Aorta (tissue), 5 donors: ENCODE measurements at regions not wholly inside any gene's neighbourhood (a gene's known extent, or its start where the extent isn't known, plus 50 kb on each side); places are given as distances from the start of the nearest gene placed in this dataset.

ENCODE experiments used
- ATAC-seq: fragments of 200-7000 bp; cut with Tn5 transposase; one replicate; pipeline ENCODE4 v1.9.1; 2022; ENCODE audit warnings: moderate library complexity; ENCODE audit not compliant: low FRiP score
- DNase-seq, 2 donors: peaks; one replicate each; pipeline ENCODE4 v3.0.0-alpha.2; 2020
- H3K27ac ChIP-seq, 2 donors: one replicate each; pipeline ENCODE4 v1.5.1; 2013; ENCODE audit warnings: low read length in 2 of 2, mild to moderate bottlenecking in 2 of 2, moderate library complexity in 2 of 2, control low read depth in 1 of 2, inconsistent platforms in 1 of 2, low read depth in 1 of 2
- H3K27me3 ChIP-seq, 2 donors: one replicate each; pipeline ENCODE4 v1.6.1; 2013; ENCODE audit warnings: control low read depth in 1 of 2, low read length in 1 of 2, mild to moderate bottlenecking in 1 of 2, moderate library complexity in 1 of 2; ENCODE audit not compliant: insufficient read depth in 2 of 2, control insufficient read depth in 1 of 2
- H3K36me3 ChIP-seq, 2 donors: one replicate each; pipeline ENCODE4 v1.6.1; 2013; ENCODE audit warnings: control low read depth in 1 of 2, low read length in 1 of 2, mild to moderate bottlenecking in 1 of 2; ENCODE audit not compliant: insufficient read depth in 2 of 2, control insufficient read depth in 1 of 2
- H3K4me1 ChIP-seq, 2 donors: one replicate each; pipeline ENCODE4 v1.6.1; 2013; ENCODE audit warnings: low read length in 2 of 2, control low read depth in 1 of 2, mild to moderate bottlenecking in 1 of 2, moderate library complexity in 1 of 2; ENCODE audit not compliant: insufficient read depth in 2 of 2, control insufficient read depth in 1 of 2
- H3K4me3 ChIP-seq, 2 donors: one replicate each; pipeline ENCODE4 v1.5.1; 2013; ENCODE audit warnings: low read length in 2 of 2, control low read depth in 1 of 2, mild to moderate bottlenecking in 1 of 2
- H3K9me3 ChIP-seq: one replicate; pipeline ENCODE4 v1.6.1; 2013; ENCODE audit warnings: mild to moderate bottlenecking, low read length; ENCODE audit not compliant: control insufficient read depth
- WGBS, 2 donors: extraction: QIAGEN DNeasy Blood & Tissue Kit; methylation state at CpG; one replicate each; pipeline ENCODE4 v1.1.7; 2013; 5-methylcytosine and 5-hydroxymethylcytosine counted together
- intact Hi-C, 2 donors: fragments of 100-400 bp; cut with DNase I; formaldehyde crosslinking; loops; one replicate each; pipeline versions ENCODE4 v1.14.2 to v1.15.0; 2022
- donor health status: healthy with polysubstance abuse.
- donor health status: Bipolar disorder and iron deficiency.
- donor health status: DM: no; HTN: no; CAD: no.
- donor health status: DM: no; HTN: no; CAD: no.
- donor health status: DM: yes; HTN: yes; CAD: no.

- no peaks in the 10 kb centered on the region for H3K27me3 ChIP-seq
- no peaks in the 10 kb centered on the region for H3K9me3 ChIP-seq
- no peaks in the 10 kb centered on the region for H3K36me3 ChIP-seq
- H3K4me1 ChIP-seq: no peaks in the 10 kb centered on the region
- no peak for ATAC-seq
- WGBS, 2 donors: 94% methylated on average over 17 of the region's 17 CpGs
- no peak for DNase-seq
- intact Hi-C loops: no loop called here
- no peak overlapping the region for H3K4me3 ChIP-seq
- no peak overlapping the region for H3K27ac ChIP-seq
Observed at GRCh38 chr2:239674101-239674980, 273.5 kb upstream of the HDAC4 start.

- no peak for DNase-seq
- no peak overlapping the region for H3K27ac ChIP-seq
- H3K9me3 ChIP-seq: no peaks in the 10 kb centered on the region
- H3K4me1 ChIP-seq: no peaks in the 10 kb centered on the region
- no peaks in the 10 kb centered on the region for H3K27me3 ChIP-seq
- intact Hi-C loops: no loop called here
- no peak for ATAC-seq
- no peak overlapping the region for H3K4me3 ChIP-seq
- WGBS, 2 donors: 83 to 88% methylated on average over 10 of the region's 10 CpGs
- H3K36me3 ChIP-seq: no peaks in the 10 kb centered on the region
Observed at GRCh38 chr2:239673641-239674040, 272.8 kb upstream of the HDAC4 start.

- 92 to 94% methylated on average over 18 of the region's 18 CpGs for WGBS, 2 donors
Observed at GRCh38 chr2:239671916-239672849, 271.4 kb upstream of the HDAC4 start.

GRCh38 chr2:239671471-239671870 is 270.7 kb upstream of the HDAC4 start:
- H3K9me3 ChIP-seq: no peaks in the 10 kb centered on the region
- no peak overlapping the region for H3K27ac ChIP-seq
- 86 to 90% methylated on average over 10 of the region's 10 CpGs for WGBS, 2 donors
- ATAC-seq (no peak), DNase-seq (no peak)
- intact Hi-C loops: no loop called here
- H3K36me3 ChIP-seq: no peaks in the 10 kb centered on the region
- H3K4me3 ChIP-seq: no peak overlapping the region
- no peaks in the 10 kb centered on the region for H3K4me1 ChIP-seq
- no peaks in the 10 kb centered on the region for H3K27me3 ChIP-seq

More at GRCh38 chr2:239671916-239672849, 271.4 kb upstream of the HDAC4 start:
- no peaks in the 10 kb centered on the region for H3K4me1 ChIP-seq
- no peaks in the 10 kb centered on the region for H3K27me3 ChIP-seq
- ATAC-seq (no peak), DNase-seq (no peak)
- H3K9me3 ChIP-seq: no peaks in the 10 kb centered on the region
- H3K36me3 ChIP-seq: no peaks in the 10 kb centered on the region
- H3K27ac ChIP-seq: no peak overlapping the region
- intact Hi-C loops: no loop called here
- H3K4me3 ChIP-seq: no peak overlapping the region

GRCh38 chr2:239670463-239671120 is 269.8 kb upstream of the HDAC4 start:
- H3K27ac ChIP-seq: no peak overlapping the region
- H3K4me3 ChIP-seq: no peak overlapping the region
- WGBS, 2 donors: 89% methylated on average over 7 of the region's 7 CpGs

GRCh38 chr2:239669899-239670460 is 269.2 kb upstream of the HDAC4 start:
- no peak overlapping the region for H3K4me3 ChIP-seq
- intact Hi-C loops: no loop called here
- DNase-seq: no peak

More at GRCh38 chr2:239670463-239671120, 269.8 kb upstream of the HDAC4 start:
- Histone ChIP-seq H3K4me1 (no peaks in the 10 kb centered on the region), H3K9me3 (no peaks in the 10 kb centered on the region), H3K27me3 (no peaks in the 10 kb centered on the region), H3K36me3 (no peaks in the 10 kb centered on the region)
- DNase-seq: no peak
- intact Hi-C loops: no loop called here
- ATAC-seq: no peak

GRCh38 chr2:239669181-239669898 is 268.5 kb upstream of the HDAC4 start:
- 91 to 97% methylated on average over 9 of the region's 9 CpGs for WGBS, 2 donors
- no peak for DNase-seq
- Histone ChIP-seq H3K4me1 (no peaks in the 10 kb centered on the region), H3K4me3 (no peak overlapping the region), H3K36me3 (no peaks in the 10 kb centered on the region), H3K9me3 (no peaks in the 10 kb centered on the region), H3K27me3 (no peaks in the 10 kb centered on the region), H3K27ac (no peak overlapping the region)
- intact Hi-C loops: no loop called here
- no peak for ATAC-seq

More at GRCh38 chr2:239669899-239670460, 269.2 kb upstream of the HDAC4 start:
- no peak for ATAC-seq
- no peaks in the 10 kb centered on the region for H3K27me3 ChIP-seq
- H3K36me3 ChIP-seq: no peaks in the 10 kb centered on the region
- no peak overlapping the region for H3K27ac ChIP-seq
- 94 to 95% methylated on average over 15 to 17 of the region's 17 CpGs for WGBS, 2 donors
- H3K4me1 ChIP-seq: no peaks in the 10 kb centered on the region
- no peaks in the 10 kb centered on the region for H3K9me3 ChIP-seq

- ATAC-seq (no peak), DNase-seq (no peak)
- intact Hi-C loops: no loop called here
- no peak overlapping the region for H3K27ac ChIP-seq
- no peaks in the 10 kb centered on the region for H3K9me3 ChIP-seq
- no peaks in the 10 kb centered on the region for H3K27me3 ChIP-seq
- no peaks in the 10 kb centered on the region for H3K36me3 ChIP-seq
- H3K4me3 ChIP-seq: no peak overlapping the region
- 98 to 99% methylated on average over 3 of the region's 3 CpGs for WGBS, 2 donors
- H3K4me1 ChIP-seq: no peaks in the 10 kb centered on the region
Observed at GRCh38 chr2:239668651-239669050, 267.8 kb upstream of the HDAC4 start.
